ENCODE measurements at regions not wholly inside any gene's neighbourhood (a gene's known extent, or its start where the extent isn't known, plus 50 kb on each side); places are given as distances from the start of the nearest gene placed in this dataset.

GRCh38 chr9:106581973-106582372 is 281.0 kb upstream of the ZNF462 start:
- H3K4me1 Mint-ChIP-seq (ENCODE audit: low read depth, unreplicated experiment), result no peaks in the 10 kb centered on the region
- no peaks in the 10 kb centered on the region for H3K9me3 Mint-ChIP-seq (ENCODE audit: unreplicated experiment)
- DNase-seq, result no peak
- peaks cover 7% of the 10 kb centered on the region for H3K36me3 Mint-ChIP-seq (ENCODE audit: unreplicated experiment)
- no peaks in the 10 kb centered on the region for H3K27me3 Mint-ChIP-seq (ENCODE audit: unreplicated experiment)
- TF ChIP-seq CTCF (IDR thresholded peaks at IDR 0.05; ENCODE audit: partially characterized antibody, unreplicated experiment), result no peak
- no peak overlapping the region for H3K27ac Mint-ChIP-seq (ENCODE audit: unreplicated experiment)
- H3K4me3 Mint-ChIP-seq (ENCODE audit: unreplicated experiment), result no peak overlapping the region

- H3K9me3 Mint-ChIP-seq (ENCODE audit: unreplicated experiment), result no peaks in the 10 kb centered on the region
- H3K27me3 Mint-ChIP-seq (ENCODE audit: unreplicated experiment), result no peaks in the 10 kb centered on the region
- no peak overlapping the region for H3K4me3 Mint-ChIP-seq (ENCODE audit: unreplicated experiment)
- peaks cover 7% of the 10 kb centered on the region for H3K36me3 Mint-ChIP-seq (ENCODE audit: unreplicated experiment)
- H3K4me1 Mint-ChIP-seq (ENCODE audit: low read depth, unreplicated experiment), result no peaks in the 10 kb centered on the region
- DNase-seq, result no peak
- TF ChIP-seq CTCF (IDR thresholded peaks at IDR 0.05; ENCODE audit: partially characterized antibody, unreplicated experiment), result no peak
- no peak overlapping the region for H3K27ac Mint-ChIP-seq (ENCODE audit: unreplicated experiment)
Observed at GRCh38 chr9:106583751-106584150, 279.2 kb upstream of the ZNF462 start.

- Mint-ChIP-seq H3K27ac (ENCODE audit: unreplicated experiment) (no peak overlapping the region), H3K27me3 (ENCODE audit: unreplicated experiment) (no peaks in the 10 kb centered on the region)
Observed at GRCh38 chr9:106587042-106587441, 275.9 kb upstream of the ZNF462 start.

GRCh38 chr9:106588626-106589025 is 274.3 kb upstream of the ZNF462 start:
- no peak for DNase-seq
- H3K27ac Mint-ChIP-seq (ENCODE audit: unreplicated experiment), result no peak overlapping the region

More at GRCh38 chr9:106587042-106587441, 275.9 kb upstream of the ZNF462 start:
- H3K9me3 Mint-ChIP-seq (ENCODE audit: unreplicated experiment), result no peaks in the 10 kb centered on the region
- no peak for TF ChIP-seq CTCF (IDR thresholded peaks at IDR 0.05; ENCODE audit: partially characterized antibody, unreplicated experiment)
- no peaks in the 10 kb centered on the region for H3K36me3 Mint-ChIP-seq (ENCODE audit: unreplicated experiment)
- DNase-seq, result no peak
- H3K4me1 Mint-ChIP-seq (ENCODE audit: low read depth, unreplicated experiment), result no peaks in the 10 kb centered on the region
- H3K4me3 Mint-ChIP-seq (ENCODE audit: unreplicated experiment), result no peak overlapping the region

More at GRCh38 chr9:106588626-106589025, 274.3 kb upstream of the ZNF462 start:
- TF ChIP-seq CTCF (IDR thresholded peaks at IDR 0.05; ENCODE audit: partially characterized antibody, unreplicated experiment), result no peak
- no peaks in the 10 kb centered on the region for H3K9me3 Mint-ChIP-seq (ENCODE audit: unreplicated experiment)
- no peaks in the 10 kb centered on the region for H3K27me3 Mint-ChIP-seq (ENCODE audit: unreplicated experiment)
- no peak overlapping the region for H3K4me3 Mint-ChIP-seq (ENCODE audit: unreplicated experiment)
- no peaks in the 10 kb centered on the region for H3K36me3 Mint-ChIP-seq (ENCODE audit: unreplicated experiment)
- H3K4me1 Mint-ChIP-seq (ENCODE audit: low read depth, unreplicated experiment), result no peaks in the 10 kb centered on the region

All from glutamatergic neuron (in vitro differentiated cells).